Upper lobe of right lung (tissue), 1 donor: ENCODE measurements at regions not wholly inside any gene's neighbourhood (a gene's known extent, or its start where the extent isn't known, plus 50 kb on each side); places are given as distances from the start of the nearest gene placed in this dataset.
A peak's percentile ranks its signal among the peaks of the same experiment; 100 is the strongest.

Source experiments
- ATAC-seq: fragments of 200-7000 bp; cut with Tn5 transposase; one replicate; pipeline ENCODE4 v1.9.1; 2020; ENCODE audit warnings: mild to moderate bottlenecking, moderate library complexity
- DNase-seq: peaks from one replicate; pipeline ENCODE4 v3.0.0-alpha.2; 2020
- H3K27ac ChIP-seq: fragments of 200-600 bp; one replicate; pipeline ENCODE4 v1.8.0; 2022
- H3K27me3 ChIP-seq: fragments of 200-600 bp; one replicate; pipeline ENCODE4 v1.8.0; 2022; ENCODE audit warnings: mild to moderate bottlenecking
- H3K36me3 ChIP-seq: fragments of 200-600 bp; one replicate; pipeline ENCODE4 v1.8.0; 2022
- H3K4me1 ChIP-seq: fragments of 200-600 bp; one replicate; pipeline ENCODE4 v1.8.0; 2022
- H3K4me3 ChIP-seq: fragments of 200-600 bp; one replicate; pipeline ENCODE4 v1.8.0; 2022; ENCODE audit warnings: mild to moderate bottlenecking
- H3K9me3 ChIP-seq: fragments of 200-600 bp; one replicate; pipeline ENCODE4 v1.8.0; 2022
- intact Hi-C: fragments of 100-400 bp; cut with DNase I; formaldehyde crosslinking; loops from one replicate; pipeline ENCODE4 v1.11.0; 2022
- TF ChIP-seq, protein P1 (sequence below): fragments of 200-600 bp; IDR thresholded peaks from one replicate; pipeline ENCODE4 v1.8.0; 2022; ENCODE audit warnings: antibody characterized with exemption
- donor health status: DM: no; HTN: yes; CAD: no; lungs with severe emphysema.

DNA sequence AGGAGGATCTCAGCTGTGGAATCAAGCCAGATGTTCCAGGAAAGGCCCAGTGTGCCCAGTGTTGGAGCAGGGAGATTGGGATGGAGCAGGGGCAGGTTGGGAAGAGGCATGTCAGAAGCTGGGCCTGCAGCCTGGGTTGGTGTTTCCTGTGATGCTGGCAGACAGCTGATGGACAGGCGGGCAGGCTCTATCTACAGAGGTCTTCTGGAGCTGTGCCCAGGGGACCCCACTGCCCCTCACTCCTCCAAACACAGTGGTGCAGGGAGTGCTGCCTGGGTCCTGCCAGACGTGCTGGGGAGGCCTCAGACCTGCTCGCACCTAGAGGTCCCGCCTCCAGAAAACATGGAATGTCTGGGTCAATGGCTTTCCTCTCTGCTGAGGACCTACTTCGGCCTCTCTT lies 182.9 kb upstream of the TCERG1L start:
- DNase-seq (peak; percentile 51), ATAC-seq (no peak)
- Histone ChIP-seq H3K27ac (no peak overlapping the region), H3K9me3 (no peaks in the 10 kb centered on the region), H3K4me1 (no peaks in the 10 kb centered on the region), H3K36me3 (no peaks in the 10 kb centered on the region), H3K4me3 (no peak overlapping the region), H3K27me3 (no peaks in the 10 kb centered on the region)
- intact Hi-C loops: no loop called here
- TF ChIP-seq, protein P1, sequence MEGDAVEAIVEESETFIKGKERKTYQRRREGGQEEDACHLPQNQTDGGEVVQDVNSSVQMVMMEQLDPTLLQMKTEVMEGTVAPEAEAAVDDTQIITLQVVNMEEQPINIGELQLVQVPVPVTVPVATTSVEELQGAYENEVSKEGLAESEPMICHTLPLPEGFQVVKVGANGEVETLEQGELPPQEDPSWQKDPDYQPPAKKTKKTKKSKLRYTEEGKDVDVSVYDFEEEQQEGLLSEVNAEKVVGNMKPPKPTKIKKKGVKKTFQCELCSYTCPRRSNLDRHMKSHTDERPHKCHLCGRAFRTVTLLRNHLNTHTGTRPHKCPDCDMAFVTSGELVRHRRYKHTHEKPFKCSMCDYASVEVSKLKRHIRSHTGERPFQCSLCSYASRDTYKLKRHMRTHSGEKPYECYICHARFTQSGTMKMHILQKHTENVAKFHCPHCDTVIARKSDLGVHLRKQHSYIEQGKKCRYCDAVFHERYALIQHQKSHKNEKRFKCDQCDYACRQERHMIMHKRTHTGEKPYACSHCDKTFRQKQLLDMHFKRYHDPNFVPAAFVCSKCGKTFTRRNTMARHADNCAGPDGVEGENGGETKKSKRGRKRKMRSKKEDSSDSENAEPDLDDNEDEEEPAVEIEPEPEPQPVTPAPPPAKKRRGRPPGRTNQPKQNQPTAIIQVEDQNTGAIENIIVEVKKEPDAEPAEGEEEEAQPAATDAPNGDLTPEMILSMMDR: no peak

DNA sequence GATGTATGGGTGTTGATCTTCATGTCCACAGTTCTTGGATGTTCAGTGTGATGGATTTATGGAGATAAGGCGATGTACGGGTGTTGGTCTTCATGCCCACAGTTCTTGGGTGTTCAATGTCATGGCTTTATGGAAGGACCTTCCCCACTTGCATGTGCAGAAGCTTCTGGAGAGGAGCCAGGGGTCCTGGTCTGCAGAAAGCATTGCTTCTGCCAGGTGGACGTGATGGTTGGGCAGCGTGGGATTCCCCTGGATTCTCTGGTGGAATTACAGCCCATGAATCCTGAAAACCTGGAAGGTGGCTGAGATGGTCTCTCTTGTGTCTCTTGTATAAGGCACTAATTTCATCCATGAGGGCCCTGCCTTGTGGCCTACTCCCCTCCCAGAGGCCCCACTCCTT lies 183.7 kb upstream of the TCERG1L start:
- H3K36me3 ChIP-seq: no peaks in the 10 kb centered on the region
- TF ChIP-seq, protein P1: no peak
- DNase-seq: no peak
- no peaks in the 10 kb centered on the region for H3K27me3 ChIP-seq
- intact Hi-C loops: no loop called here
- H3K27ac ChIP-seq: no peak overlapping the region
- no peak for ATAC-seq
- H3K4me3 ChIP-seq: no peak overlapping the region
- no peaks in the 10 kb centered on the region for H3K4me1 ChIP-seq
- H3K9me3 ChIP-seq: no peaks in the 10 kb centered on the region

DNA sequence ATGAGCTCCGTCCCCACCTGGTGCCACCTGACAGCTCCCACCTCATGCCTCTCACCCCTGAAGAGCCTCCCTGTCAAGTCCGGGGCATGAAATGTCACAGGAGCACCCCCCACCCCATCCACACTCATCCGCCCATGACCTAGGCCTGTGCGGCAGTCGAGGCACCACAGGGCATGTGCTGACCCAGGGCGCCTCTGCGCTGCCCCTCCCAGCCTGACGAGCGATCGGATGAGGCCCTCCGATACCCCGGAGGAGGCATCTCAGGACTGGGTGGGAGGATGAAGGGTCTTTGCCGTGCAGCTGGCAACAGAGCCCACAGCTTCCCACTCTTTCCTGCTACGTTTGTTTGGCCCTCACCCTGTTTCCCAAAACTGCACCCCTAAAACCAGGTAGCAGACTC lies 184.4 kb upstream of the TCERG1L start:
- Histone ChIP-seq H3K36me3 (no peaks in the 10 kb centered on the region), H3K4me1 (no peaks in the 10 kb centered on the region), H3K27ac (no peak overlapping the region), H3K9me3 (no peaks in the 10 kb centered on the region), H3K27me3 (no peaks in the 10 kb centered on the region), H3K4me3 (no peak overlapping the region)
- TF ChIP-seq, protein P1: no peak
- ATAC-seq: peak; percentile 10
- intact Hi-C loops: no loop called here
- peak; percentile 46 for DNase-seq

DNA sequence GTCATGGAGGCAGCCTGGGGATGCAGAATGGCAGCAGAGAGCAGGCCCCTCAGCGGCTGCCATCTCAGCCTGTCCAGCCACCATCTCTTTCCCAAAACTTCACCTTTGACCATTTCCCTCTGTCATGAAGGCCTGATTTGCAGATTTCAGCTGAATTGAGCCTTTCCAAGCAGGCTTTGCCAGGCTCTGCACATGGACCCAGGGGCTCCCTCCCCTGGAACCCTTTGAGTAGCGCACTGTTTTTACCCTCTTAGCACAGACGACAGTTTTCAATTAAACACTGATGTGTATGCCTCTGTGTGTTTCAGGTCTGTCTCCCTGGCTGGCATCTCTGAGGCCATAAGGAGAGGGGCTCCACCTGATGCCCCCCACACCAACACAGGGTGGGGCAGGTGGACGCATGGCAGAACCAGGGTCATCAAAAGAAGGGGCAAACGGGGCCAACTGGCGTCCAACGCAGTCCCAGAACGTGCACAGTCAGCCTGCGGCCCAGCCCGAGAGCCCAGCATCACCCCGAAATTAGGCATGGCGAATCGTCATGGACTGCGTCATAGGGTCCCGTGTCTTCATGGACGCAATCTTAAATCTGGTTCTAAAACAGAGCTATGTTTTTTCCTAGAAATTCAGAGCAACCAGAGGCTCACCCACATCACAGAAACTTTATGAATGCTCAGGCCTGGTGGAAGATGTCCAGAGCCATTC lies 185.0 kb upstream of the TCERG1L start:
- Histone ChIP-seq H3K27me3 (no peaks in the 10 kb centered on the region), H3K27ac (no peak overlapping the region), H3K36me3 (no peaks in the 10 kb centered on the region), H3K4me1 (no peaks in the 10 kb centered on the region), H3K9me3 (no peaks in the 10 kb centered on the region), H3K4me3 (no peak overlapping the region)
- TF ChIP-seq, protein P1: no peak
- intact Hi-C loops: no loop called here
- ATAC-seq (no peak), DNase-seq (no peak)

DNA sequence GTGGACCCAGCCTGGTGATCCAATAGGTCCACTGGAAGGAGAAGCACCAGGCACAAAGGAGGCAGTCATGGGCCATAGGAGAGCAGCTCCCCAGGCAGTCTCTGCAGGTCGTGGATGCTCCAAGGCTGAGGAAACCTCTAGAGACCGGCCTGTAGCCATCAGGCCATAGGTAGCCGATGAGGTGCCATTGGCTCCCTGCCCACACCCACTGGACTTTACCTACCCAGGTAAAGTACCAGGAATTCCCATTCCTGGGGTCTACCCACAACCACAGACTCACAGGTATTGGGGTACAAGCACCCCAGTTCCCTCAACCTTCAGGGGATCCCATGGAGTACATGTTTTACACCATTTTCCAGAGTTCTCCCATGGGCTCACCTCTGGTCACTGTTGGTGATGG lies 188.0 kb upstream of the TCERG1L start:
- DNase-seq (no peak), ATAC-seq (no peak)
- Histone ChIP-seq H3K4me3 (no peak overlapping the region), H3K36me3 (no peaks in the 10 kb centered on the region), H3K4me1 (no peaks in the 10 kb centered on the region), H3K27ac (no peak overlapping the region), H3K27me3 (no peaks in the 10 kb centered on the region), H3K9me3 (peaks cover 11% of the 10 kb centered on the region)
- TF ChIP-seq, protein P1: no peak
- intact Hi-C loops: no loop called here

DNA sequence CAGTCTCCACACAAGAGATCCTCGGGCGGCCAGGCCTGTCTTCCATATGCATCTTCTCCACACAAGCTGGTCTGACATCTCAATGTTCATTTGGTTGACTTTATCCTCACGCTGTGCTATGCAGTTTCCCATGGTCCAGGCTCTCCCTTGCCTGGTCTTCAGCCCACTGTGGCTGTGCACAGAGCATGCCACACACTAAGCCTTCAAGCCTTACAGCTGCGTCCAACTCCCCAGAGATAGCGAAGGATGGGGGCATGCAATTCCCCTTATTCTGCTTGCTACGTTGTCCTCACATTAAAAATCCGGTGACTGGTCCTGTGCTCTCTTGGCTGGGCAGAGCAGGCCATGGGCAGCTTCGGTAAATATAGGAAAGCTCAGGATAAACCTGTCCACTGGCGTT lies 188.7 kb upstream of the TCERG1L start:
- H3K9me3 ChIP-seq: peaks cover 12% of the 10 kb centered on the region
- H3K4me1 ChIP-seq: no peaks in the 10 kb centered on the region
- H3K27ac ChIP-seq: no peak overlapping the region
- DNase-seq (no peak), ATAC-seq (no peak)
- H3K27me3 ChIP-seq: no peaks in the 10 kb centered on the region
- no peak overlapping the region for H3K4me3 ChIP-seq
- H3K36me3 ChIP-seq: no peaks in the 10 kb centered on the region
- intact Hi-C loops: no loop called here
- TF ChIP-seq, protein P1: no peak
